Body of pancreas (tissue), 4 donors: ENCODE measurements at regions not wholly inside any gene's neighbourhood (a gene's known extent, or its start where the extent isn't known, plus 50 kb on each side); places are given as distances from the start of the nearest gene placed in this dataset.
A peak's percentile ranks its signal among the peaks of the same experiment; 100 is the strongest.

Experiments used
- ATAC-seq: fragments of 150-250 bp; one replicate; pipeline ENCODE4 v1.9.1; 2016
- DNase-seq, 4 donors: peaks; one replicate each; pipeline ENCODE4 v3.0.0-alpha.2; 2019
- H3K27ac ChIP-seq, 4 donors: fragments of 200-600 bp; sonication (generic); 1 replicate in 3 of 4; 2 replicates in 1 of 4; pipeline versions ENCODE4 v1.5.1 to v1.6.1; 2016 to 2019; ENCODE audit warnings: mild to moderate bottlenecking in 1 of 4, mixed read lengths in 1 of 4, moderate library complexity in 1 of 4
- H3K27me3 ChIP-seq, 2 donors: fragments of 200-600 bp; sonication (generic); one replicate each; pipeline ENCODE4 v1.6.0; 2016; ENCODE audit warnings: mild to moderate bottlenecking in 1 of 2
- H3K36me3 ChIP-seq, 2 donors: fragments of 200-600 bp; sonication (generic); replicated peaks in 1 of 2; 2 replicates each; pipeline ENCODE4 v1.5.1; 2016; ENCODE audit warnings: low read depth in 2 of 2; ENCODE audit not compliant: insufficient read depth in 1 of 2
- H3K4me1 ChIP-seq: fragments of 200-600 bp; sonication (generic); one replicate; pipeline ENCODE4 v1.6.0; 2016
- H3K4me3 ChIP-seq, 2 donors: fragments of 200-600 bp; sonication (generic); 1 replicate in 1 of 2; 2 replicates in 1 of 2; pipeline ENCODE4 v1.5.1; 2016 to 2019
- H3K9me3 ChIP-seq, 3 donors: fragments of 200-600 bp; sonication (generic); 1 replicate in 2 of 3; 2 replicates in 1 of 3; pipeline ENCODE4 v1.5.1; 2016
- POLR2A ChIP-seq, 3 donors: fragments of 450-650 bp; IDR thresholded peaks; one replicate each; pipeline ENCODE4 v1.6.1; 2016; ENCODE audit warnings: antibody characterized with exemption in 3 of 3, mild to moderate bottlenecking in 2 of 3
- WGBS, 2 donors: methylation state at CpG; one replicate each; pipeline ENCODE4 v1.1.5; 2017; 5-methylcytosine and 5-hydroxymethylcytosine counted together
- intact Hi-C: fragments of 100-400 bp; cut with DNase I; formaldehyde crosslinking; loops from one replicate; pipeline ENCODE4 v1.15.1; 2023
- TF ChIP-seq, protein P1 (sequence below), 7 experiments: fragments of 450-650 bp in 4 of 7; fragments of 200-600 bp in 3 of 7; sonication (generic) in 3 of 7; IDR thresholded peaks; one replicate each; pipeline ENCODE4 v1.5.1; 2016 to 2019; ENCODE audit warnings: antibody characterized with exemption in 7 of 7

DNA sequence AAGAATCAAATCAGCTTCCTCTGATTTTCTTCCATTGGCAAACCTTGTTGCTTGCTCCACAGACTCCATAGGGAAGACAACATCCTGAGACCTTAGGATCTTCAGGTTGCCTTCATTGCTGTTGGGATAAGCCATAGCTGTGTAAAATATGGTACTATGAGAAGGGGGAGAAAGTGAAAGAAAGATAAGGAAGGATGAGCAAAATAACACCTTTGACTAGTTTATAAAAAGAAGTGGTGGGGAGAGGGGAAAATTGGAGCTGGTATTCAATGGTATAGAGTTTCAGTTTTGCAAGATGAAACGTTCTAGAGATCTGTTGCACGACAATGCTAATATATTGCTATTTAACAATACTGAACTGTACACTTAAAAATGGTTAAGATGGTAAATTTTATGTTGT, 180.4 kb upstream of the PHYHIPL start:
- TF ChIP-seq, protein P1, sequence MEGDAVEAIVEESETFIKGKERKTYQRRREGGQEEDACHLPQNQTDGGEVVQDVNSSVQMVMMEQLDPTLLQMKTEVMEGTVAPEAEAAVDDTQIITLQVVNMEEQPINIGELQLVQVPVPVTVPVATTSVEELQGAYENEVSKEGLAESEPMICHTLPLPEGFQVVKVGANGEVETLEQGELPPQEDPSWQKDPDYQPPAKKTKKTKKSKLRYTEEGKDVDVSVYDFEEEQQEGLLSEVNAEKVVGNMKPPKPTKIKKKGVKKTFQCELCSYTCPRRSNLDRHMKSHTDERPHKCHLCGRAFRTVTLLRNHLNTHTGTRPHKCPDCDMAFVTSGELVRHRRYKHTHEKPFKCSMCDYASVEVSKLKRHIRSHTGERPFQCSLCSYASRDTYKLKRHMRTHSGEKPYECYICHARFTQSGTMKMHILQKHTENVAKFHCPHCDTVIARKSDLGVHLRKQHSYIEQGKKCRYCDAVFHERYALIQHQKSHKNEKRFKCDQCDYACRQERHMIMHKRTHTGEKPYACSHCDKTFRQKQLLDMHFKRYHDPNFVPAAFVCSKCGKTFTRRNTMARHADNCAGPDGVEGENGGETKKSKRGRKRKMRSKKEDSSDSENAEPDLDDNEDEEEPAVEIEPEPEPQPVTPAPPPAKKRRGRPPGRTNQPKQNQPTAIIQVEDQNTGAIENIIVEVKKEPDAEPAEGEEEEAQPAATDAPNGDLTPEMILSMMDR (IDR thresholded peaks at IDR 0.05) = no peak
- no peak for TF ChIP-seq POLR2A (IDR thresholded peaks at IDR 0.05)
- DNase-seq = no peak
- Histone ChIP-seq H3K27ac (no peak overlapping the region), H3K9me3 (no peaks in the 10 kb centered on the region), H3K36me3 (no peaks in the 10 kb centered on the region), H3K4me1 (peaks cover 41% of the 10 kb centered on the region), H3K27me3 (no peaks in the 10 kb centered on the region), H3K4me3 (no peak overlapping the region)
- intact Hi-C loops = no loop called here
- ATAC-seq = no peak
- WGBS, 2 donors = 88 to 93% methylated on average over 2 of the region's 2 CpGs

DNA sequence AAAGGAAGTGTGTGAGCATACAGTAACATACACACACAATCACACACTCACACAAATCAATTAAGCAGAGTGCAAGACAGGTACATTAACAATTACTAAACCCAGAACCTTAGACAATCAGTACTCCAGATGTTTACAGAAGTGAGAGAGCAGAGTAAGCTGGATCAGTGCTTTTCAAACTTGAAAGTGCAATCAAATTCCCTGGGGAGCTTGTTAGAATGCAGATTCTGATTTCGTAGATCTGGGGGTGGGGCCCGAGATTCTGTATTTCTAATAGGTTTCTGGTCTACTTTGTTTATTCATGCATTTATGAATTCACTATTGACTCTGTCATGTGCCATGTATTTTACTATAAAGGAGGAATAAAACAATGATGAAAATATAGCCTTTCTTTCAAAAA, 179.6 kb upstream of the PHYHIPL start:
- peaks cover 46% of the 10 kb centered on the region for H3K4me1 ChIP-seq
- 88 to 97% methylated on average over 2 of the region's 2 CpGs for WGBS, 2 donors
- H3K9me3 ChIP-seq = no peaks in the 10 kb centered on the region
- ATAC-seq = no peak
- intact Hi-C loops = no loop called here
- H3K27me3 ChIP-seq = no peaks in the 10 kb centered on the region
- no peak overlapping the region for H3K4me3 ChIP-seq
- no peaks in the 10 kb centered on the region for H3K36me3 ChIP-seq
- H3K27ac ChIP-seq = no peak overlapping the region
- DNase-seq = no peak
- no peak for TF ChIP-seq POLR2A (IDR thresholded peaks at IDR 0.05)
- TF ChIP-seq, protein P1 (IDR thresholded peaks at IDR 0.05) = no peak

DNA sequence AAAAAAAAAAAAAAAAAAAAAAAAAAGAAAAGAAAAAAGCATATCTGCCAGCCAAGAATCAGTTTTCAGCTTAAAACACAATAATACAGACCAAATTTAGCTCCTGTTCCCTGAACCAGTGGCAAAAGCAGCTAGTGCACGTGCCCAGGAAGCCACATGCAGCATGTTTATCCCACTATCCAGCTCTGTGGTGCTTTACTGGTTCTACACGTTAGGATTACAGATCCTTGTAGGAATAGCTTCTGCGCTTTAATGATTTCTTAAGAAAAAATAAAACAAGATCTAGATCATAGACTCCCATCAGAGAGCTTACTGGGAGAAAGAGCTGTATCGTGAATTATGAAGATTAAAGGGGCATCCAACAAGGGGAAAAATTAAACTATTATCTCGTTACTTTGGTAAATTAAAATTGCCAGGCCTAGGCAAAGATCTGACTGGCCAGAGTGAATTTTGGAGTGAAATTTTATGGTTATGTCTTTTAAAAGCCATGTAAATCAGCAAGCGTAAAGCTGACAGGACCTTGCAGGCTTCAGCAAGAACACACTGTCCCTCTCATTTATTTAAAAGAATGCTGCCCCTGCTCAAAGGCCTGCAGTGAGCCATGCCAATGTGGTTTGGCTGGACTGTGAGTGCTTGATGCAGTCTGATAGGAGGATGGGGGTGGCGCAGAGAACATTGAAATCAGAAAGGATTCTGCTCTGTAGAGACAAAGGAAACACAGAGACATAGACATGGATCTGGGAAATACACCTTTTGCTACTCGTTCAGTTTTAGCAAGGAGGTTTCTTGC, 177.3 kb upstream of the PHYHIPL start:
- no peaks in the 10 kb centered on the region for H3K9me3 ChIP-seq
- TF ChIP-seq, protein P1 (IDR thresholded peaks at IDR 0.05) = no peak
- no peak for TF ChIP-seq POLR2A (IDR thresholded peaks at IDR 0.05)
- H3K27ac ChIP-seq = peak overlapping the region in 2 of 4 donors; percentile 31 to 52
- ATAC-seq (peak; percentile 62), DNase-seq (peak; percentile 41 to 78 (median 68))
- no peak overlapping the region for H3K4me3 ChIP-seq
- H3K4me1 ChIP-seq = peaks cover 63% of the 10 kb centered on the region
- intact Hi-C loops = no loop called here
- WGBS, 2 donors = 67 to 84% methylated on average over 8 of the region's 8 CpGs
- no peaks in the 10 kb centered on the region for H3K27me3 ChIP-seq
- H3K36me3 ChIP-seq = no peaks in the 10 kb centered on the region

DNA sequence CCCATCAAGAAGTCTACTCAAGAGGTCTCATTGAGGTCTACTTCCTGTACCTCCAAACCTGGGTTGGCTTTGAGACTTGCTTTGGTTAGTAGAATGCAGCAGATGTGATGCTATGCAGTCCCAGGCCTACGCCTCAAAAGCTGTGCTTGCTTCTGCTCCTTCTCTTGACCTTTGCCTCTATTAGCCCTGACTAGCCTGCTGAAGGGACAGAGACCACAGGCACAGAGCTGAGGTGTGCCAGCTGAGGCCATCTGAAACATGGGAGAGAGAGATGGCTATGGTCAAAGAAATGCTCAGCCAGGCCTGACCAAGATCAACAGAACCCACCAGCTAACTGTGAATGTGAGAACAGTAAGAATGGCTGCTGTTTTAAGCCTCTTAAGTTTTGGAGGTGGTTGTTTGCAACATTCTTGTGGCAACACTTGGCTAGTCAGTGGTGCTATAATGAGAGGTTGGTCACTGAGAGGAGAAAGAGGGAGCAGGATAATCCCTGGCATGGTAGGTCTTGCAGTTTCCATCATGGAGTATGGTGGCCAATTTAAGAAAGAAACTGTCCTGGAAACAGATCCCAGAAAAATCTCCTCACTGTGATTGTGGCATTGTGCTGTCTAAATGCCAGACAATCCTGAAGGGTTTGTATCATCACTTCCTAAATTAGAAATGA, 176.1 kb upstream of the PHYHIPL start:
- ATAC-seq (no peak), DNase-seq (no peak)
- Histone ChIP-seq H3K4me3 (no peak overlapping the region), H3K36me3 (no peaks in the 10 kb centered on the region), H3K4me1 (peaks cover 62% of the 10 kb centered on the region), H3K9me3 (no peaks in the 10 kb centered on the region), H3K27me3 (no peaks in the 10 kb centered on the region), H3K27ac (peak overlapping the region in 1 of 4 donors; percentile 52)
- intact Hi-C loops = no loop called here
- WGBS, 2 donors = 87 to 100% methylated on average over 1 of the region's 1 CpG
- TF ChIP-seq POLR2A (IDR thresholded peaks at IDR 0.05) = no peak
- TF ChIP-seq, protein P1 (IDR thresholded peaks at IDR 0.05) = no peak
